ENCODE measurements at regions not wholly inside any gene's neighbourhood (a gene's known extent, or its start where the extent isn't known, plus 50 kb on each side); places are given as distances from the start of the nearest gene placed in this dataset.
"Not testable (repeated sequence)": the region's sequence is repeated elsewhere in the genome, so short reads cannot be mapped to it uniquely, and the experiment has no call there.

DNA sequence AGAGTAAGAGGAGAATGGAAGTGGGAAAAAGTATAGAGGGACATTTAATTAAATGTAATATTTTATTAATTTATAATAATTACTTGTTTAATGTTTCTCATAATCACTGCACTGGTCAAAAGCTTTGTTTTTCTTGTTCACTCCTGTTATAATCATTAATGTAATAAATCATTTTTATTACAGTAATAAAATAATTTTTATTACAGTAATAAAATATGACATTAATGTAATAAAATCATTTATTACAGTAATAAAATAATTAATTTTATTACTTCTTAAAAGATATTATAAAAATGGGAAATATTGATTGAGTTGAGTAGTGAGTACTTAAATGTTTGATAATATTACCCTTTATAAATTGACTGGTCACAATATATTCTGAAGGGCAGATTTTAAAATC, 181.1 kb upstream of the SOX2 start:
- DNase-seq: no peak

DNA sequence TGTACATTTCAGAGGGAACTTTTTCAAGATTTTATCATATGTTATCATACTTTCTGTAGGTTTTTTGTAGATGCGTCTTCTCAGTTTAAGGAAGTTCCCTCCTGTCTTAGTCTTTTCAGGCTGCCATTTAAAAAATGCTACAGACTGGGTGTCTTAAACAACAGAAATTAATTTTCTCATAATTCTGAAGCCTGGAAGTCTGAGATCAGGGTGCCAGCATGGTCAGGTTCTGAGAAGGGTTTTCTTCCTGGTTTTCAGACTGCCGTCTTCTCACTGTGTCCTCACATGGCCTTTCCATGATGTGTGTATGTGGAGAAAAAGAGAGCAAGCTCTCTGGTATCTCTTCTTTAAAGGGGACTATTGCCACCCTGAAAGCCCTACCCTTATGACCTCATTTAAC, 189.9 kb upstream of the SOX2 start:
- no peak for DNase-seq

DNA sequence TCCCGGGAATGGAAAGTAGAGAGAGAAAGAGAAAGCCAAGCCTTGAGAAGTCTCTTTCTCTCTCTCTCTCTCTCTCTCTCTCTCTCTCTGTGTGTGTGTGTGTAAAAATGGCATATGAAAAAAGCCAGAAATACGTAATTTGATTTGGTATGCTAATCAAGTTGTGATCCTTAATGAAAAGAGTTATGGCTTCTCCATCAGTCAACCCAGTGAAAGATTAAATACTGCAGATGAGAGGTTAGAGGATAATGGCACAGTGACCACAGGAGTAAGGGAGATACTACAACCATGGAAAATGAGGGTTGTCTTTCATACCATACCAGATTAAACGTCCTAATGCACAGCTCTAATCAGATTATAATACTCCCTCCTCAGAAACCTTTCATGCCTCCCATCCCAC, 193.5 kb upstream of the SOX2 start:
- DNase-seq: no peak

DNA sequence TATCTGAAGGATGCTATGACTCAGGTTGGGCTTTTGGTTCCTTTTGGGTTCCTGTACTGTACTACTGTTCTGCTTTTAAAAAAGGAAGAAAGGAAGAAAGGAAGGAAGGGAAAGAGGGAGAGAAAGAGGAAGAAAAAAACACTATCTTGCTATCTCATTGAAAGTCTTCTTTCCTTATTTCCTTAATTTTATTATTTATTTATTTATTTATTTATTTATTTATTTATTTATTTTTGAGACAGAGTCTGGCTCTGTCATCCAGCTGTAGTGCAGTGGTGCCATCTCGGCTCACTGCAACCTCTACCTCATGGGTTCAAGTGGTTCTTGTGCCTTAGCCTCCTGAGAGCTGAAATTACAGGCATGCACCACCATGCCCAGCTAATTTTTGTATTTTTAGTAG, 198.9 kb upstream of the SOX2 start:
- DNase-seq: no peak

DNA sequence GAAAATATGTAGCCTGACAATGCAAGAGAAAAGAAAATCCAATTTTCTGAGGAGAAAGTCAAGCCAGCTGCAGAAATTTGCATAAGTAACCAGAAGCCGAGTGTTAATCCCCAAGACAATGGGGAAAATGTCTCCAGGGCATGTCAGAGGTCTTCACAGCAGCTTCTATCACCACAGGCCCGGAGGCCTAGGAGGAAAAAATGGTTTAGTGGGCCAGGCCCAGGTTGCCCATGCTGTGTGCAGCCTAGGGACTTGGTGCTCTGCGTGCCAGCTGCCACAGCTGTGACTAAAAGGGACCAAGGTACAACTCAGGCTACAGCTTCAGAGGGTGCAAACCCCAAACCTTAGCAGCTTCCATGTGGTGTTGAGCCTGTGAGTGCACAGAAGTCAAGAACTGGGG, 201.2 kb upstream of the SOX2 start:
- no peak for DNase-seq

DNA sequence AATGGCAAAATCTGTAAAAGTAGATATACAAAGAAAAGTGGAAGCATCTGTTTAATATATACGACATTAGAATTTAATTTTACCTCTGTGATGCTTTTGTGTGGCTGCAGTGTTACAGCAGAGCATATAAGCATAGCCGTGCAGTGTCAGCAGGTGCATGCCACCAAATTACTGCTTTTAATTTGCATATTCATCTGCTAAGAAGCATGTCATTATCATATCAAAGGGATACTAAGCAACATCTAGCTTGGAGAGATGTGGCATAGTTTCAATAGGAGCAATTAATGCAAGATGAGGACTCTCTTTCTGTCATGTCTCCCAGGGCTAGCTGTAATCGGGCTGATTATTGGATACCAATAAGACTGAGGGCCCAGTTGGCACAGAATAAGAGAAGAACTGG, 214.4 kb upstream of the SOX2 start:
- DNase-seq: no peak

DNA sequence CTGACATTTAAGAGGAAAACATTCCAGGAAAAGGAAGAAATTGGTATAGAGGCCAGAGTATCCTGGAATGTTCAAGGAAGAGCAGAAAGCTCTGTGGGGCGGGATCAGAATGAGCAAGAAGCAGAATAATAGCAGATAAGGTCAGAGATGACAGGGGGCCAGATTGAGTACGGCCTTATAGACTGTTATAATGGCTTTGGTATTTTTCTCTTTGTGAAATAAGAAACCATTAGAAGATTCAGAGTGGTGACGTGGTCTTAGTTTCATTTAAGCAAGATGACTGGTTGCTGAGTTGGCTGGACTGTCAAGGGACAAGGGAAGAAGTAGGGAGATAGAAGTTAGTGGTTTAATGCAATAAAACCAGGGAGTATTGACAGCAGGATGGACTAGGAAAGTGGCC, 218.3 kb upstream of the SOX2 start:
- DNase-seq: no peak

DNA sequence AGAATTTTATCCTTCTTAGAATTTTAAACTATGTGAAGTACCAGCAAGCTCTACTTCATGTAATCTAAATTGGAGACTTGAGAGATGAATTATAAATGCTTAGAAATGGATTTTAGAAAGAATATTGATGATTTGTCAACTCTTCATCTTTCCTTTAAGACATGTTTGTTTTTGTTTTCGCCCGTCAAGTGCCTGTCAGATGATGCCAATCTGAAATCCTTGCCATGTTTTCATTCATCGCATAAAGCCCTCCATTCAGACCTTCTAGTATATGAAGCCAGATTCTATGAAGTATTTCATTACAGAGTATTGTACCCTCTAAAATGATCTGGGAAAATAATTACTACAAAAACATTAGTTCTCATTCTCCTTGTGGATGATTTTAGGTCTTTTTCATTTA, 223.2 kb upstream of the SOX2 start:
- DNase-seq: no peak

DNA sequence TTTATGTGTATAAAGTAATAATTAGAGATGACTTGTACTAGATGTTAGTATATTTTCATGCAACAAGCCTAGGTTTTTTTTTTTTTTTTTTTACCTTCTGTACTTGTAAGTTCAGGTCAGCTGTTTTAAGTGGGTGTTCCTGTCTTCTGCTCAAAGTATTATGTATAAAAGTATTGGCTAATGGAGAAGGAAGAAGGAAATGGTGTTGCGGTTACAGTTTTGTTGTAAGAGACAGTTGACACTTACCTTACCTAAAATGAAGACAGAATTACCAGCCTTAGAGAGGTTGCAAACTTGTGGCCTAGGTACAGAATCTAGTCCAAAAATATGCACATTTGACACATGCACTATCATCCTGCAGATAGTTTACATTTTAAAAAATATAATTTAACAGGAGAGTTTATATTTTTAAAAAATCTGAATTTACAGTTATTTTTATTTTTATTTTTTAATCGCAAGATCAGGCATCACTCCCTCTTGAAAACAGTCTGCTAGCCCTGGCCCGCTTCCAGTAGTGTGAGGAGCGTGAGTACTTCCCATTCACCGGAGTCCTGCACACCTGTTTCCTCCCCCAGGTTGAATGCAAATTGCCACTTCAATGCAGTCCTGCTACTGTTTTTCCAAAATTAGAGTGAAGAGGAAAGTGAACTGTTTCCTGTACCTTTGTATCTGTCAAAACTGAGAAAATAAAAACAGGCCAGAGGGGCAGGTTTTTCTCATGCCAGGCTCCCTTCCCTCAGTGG, 224.3 kb upstream of the SOX2 start:
- DNase-seq: no peak

DNA sequence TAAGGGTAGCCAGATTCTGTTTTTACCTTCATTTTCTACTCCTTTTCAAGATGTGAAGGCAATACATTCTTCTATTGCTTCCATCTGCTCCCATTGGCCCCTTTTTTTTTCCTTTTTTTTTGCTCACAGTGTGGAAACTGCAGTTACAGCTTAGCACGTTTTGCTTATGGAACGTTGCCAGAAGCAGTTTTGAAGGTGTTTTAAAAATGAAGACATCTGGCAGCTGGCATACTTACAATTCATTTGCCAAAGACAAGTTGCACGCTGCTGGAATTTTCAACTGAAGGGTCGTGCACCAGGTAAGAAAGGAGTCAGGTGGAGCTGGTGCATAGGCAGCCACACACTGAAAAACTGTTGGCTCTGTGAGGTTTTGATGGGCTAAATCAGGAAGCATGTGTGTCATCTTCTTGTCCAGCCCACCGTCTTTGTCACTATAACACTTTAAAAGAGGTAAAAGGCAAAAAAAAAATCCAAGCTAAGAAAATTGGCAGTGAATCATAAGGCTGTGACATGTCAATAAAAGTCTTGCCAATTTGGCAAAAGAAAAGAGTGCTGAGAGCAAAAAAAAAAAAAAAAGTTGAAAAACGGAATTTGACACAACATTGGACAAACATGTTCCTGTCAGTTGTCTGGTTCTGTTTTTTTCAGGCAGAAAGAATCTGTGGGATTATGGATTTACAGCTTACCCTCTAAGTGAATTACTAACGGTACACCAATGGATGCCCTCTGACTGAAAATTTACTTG, 225.4 kb upstream of the SOX2 start:
- no peak for DNase-seq

DNA sequence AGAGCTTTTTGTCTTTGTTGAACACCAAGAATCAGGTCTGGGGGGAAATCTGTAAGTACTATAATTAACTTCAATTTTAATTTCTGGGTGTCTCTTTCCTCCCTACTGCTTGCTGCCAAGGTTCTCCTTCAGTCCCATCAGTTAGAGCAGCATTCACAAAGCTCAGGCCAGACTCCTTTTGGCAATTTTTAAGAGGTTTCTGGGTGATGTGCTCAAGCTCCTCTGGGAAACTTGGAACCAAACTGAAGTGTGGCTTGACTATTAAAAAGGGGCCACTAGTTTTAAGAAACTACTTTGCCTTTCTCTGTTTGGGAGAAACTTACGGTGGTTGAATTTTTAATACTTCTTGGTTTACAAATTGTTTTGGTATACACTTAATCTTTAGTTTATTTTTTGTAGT, 227.7 kb upstream of the SOX2 start:
- no peak for DNase-seq

DNA sequence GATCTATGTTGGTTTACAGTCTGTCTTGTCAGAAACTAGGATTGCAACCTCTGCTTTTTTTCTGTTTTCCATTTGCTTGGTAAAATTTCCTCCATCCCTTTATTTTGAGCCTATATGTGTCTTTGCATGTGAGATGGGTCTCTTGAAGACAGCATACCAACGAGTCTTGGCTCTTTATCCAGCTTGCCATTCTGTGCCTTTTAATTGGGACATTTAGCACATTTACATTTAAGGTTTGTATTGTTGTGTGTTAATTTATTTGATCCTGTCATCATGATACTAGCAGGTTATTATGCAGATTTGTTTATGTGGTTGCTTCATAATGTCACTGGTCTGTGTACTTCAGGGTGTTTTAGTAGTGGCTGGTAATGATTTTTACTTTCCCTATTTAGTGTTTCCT, 236.6 kb upstream of the SOX2 start:
- not testable (repeated sequence) for DNase-seq

DNA sequence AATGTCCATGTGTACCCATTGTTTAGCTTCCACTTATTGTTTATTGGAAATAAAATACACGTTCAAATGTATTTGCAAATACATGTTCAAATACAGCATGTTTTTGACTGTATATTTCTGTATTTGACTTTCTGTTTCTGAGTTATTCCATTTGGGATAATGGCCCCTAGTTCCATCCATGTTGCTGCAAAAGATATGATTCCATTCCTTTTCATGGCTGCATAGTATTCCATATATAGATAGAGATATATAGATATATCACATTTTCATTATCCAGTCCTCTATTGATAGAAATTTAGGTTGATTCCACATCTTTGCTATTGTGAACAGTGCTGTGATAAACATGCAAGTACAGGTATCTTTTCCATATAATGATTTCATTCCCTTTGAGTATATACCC, 241.4 kb upstream of the SOX2 start:
- no peak for DNase-seq

DNA sequence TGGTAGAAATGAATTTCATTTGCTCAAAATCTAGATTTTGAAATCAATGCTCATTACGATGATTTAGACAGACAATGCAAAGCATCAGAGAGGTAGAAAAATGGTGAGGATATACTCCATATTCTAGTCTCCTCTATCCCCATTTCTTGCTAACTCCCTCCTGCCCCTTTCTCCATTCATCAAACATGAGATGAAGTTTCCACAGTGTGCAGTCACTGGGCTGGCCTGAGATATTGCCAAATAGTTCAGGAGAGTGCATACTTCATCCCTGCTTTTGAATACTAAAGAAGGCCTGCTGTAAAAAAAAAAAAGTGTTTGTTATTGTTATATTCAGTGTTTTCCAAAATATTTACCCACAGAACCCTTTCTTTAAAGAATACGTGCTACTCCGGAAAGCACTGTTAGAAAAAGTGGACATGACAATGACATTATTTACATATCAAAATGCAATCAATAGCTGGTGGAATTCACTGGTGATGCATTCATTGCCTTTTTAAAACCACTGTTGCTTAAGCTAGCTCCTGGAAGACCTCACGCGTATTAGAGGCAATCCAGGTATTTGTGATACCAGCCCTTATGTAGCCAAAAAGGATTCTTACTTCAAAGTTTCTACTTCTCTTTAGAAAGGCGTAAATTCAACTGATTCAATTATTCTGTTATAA, 247.6 kb upstream of the SOX2 start:
- DNase-seq: no peak

DNA sequence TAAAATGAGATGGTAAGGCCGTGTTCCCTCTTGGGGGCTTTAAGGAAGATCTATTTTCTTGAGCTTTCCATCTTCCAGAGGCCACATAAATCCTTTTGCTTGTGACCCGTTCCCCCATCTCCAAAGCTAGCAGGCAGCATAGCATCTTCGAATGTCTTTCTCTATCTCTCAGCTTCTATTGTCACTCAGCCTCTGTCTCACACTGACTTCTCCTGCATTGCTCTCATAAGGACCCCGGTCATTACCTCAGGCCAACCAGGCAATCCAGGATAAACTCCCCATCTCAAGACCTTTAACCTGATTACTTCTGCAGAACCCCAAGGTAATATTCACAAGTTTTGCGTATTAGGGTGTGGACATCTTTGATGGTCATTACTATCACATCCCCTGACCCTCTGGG, 250.3 kb upstream of the SOX2 start:
- no peak for DNase-seq

DNA sequence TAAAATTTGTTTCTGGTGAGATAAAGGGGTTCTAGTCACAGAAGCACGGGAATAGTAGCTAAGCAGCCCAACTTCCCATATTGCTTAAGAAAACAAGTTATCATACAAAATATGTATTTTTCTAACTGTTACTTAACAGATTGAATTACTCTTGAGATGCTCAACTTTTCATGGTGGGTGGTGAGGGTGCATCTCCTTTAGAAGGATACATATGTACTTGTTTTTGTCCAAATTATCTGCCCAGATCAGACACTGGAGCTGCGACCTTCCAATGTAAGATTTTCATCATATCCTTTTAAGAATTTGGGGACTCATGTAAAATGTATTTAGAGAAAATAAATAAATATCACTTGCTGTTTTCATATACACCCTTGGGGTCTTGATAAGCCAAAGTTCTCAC, 252.2 kb upstream of the SOX2 start:
- no peak for DNase-seq

DNA sequence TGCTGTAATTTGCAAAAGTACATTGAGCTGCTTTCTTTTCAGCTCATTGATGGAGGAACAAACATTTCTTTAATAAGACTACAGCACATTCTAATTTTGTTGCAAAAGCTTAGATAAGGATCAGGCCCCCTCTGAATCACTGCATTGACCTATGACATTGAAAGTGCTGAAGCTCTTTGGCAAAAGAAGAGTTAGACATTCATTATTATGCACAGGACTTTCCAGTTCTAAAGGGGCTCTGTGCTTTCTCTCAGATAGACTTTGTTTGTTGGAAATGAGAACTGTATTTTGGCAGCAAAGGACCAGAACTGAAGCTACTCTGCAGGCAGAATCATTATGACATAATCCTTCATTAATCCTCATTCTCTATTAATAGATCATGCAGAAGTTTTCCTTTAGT, 252.9 kb upstream of the SOX2 start:
- no peak for DNase-seq

DNA sequence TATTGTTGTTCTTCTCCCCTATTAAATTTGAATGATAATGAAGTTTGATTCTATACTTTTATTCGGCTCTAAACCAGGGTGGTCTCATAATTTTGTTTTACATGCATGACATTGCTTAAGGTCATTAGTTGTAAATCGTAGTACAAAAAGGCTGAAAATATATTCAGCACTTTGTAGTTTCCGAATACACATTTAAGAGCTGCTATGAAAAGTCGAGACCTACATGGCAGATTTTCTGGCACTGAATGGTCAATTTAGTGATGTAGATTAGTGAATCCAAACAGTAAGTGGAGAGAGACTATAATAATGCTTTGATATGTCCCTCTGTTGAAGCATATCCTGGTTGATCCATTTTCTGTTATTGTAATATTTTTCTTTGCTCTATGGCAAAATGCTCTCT, 254.0 kb upstream of the SOX2 start:
- no peak for DNase-seq

DNA sequence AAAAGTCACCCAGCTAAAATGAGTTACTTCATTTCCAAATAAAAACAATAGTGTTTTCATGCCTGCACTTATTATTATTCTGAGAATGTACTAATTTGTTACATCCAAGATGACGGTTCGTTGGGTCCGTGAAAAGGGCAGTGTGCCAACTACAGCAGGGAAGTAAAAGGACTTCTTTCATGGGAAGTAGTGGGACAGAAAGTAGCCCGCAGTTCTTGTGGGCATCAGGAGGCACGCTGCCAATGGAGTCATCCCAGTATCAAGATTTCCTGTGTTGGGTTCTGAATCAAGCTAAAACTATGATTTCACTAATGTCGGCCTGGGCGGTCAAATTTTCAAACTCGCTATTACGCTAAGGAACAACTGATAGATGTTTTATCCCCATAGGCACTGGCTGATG, 254.5 kb upstream of the SOX2 start:
- no peak for DNase-seq

DNA sequence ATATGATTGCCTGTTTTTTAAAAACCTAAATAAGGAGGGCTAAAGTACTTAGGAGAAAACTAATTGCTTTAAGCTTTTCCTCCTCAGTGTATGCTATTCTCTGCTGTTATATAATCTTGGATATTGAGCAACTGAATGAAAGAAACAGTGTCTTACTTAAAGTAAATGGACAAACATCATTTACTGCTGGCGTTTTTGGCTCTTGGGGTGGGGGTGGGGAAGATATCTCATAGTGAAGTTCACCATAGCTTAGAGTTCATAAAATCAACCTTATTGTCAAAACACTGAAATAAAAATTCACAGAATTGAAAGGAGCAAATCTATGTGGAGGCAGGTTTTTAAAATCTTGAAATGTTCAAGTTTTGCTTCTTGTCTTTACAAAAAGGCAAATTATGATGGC, 256.4 kb upstream of the SOX2 start:
- no peak for DNase-seq

DNA sequence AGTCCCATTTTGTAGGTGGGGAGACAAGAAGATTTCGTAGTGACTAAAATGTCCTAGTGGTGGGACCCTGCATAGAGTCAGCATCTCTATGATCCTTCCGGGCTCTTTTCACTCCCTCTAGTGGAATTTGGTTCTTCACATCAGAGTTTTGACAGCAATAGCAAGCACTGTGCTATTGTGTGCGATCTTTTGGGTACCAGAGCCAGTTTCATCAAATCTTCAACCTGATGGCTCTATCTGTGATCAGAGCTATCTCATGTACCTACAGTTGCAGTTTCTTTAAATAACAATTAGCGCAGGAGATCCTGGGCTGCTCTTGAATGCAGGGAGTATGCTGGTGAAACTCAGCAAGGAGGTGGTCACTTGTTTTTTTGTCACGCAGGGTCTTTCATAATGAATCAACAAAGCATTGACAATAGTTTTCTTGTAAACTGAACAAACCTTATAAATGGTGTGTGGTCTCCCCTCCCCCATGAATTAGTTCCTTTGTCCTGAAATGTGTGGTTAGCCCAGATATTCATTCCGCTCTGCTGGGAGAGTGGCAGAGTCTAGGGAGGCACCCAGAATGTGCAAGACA, 257.2 kb upstream of the SOX2 start:
- no peak for DNase-seq

DNA sequence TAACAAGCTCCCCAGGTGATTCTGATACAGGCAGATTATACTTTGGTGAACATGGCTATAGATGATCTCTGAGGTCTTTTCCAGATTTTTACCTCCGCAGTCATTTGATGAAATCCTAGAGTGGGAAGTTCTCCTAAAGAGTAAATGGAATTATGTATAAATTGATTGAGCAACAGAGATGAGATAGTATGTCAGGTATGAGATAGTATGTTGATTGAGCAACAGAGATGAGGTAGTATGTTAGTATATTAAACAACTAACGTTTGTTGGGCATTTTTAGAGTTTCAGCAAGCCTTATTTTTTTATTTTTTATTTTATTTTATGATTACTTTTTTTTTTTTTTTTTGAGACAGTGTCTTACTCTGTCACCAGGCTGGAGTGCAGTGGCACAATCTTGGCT, 265.0 kb upstream of the SOX2 start:
- DNase-seq: no peak

DNA sequence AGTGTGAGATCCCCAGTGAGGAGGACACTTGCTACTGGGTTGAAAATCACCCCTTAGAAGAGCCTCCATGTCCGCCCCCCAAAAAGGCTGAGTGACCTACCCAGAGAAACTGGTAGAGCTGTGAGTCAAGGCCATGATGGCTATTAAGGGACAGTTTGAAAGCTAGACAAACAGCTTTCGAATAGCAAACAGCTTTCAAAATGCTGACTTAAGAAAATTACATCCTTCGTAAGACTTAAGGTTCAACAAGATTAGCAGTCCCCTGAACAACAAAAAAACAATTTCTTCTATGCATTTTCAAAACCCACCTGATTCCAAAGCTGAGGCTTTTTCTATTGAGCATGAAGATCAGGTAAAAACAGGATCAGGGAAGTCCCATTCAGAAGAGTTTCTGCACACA, 269.7 kb upstream of the SOX2 start:
- no peak for DNase-seq

DNA sequence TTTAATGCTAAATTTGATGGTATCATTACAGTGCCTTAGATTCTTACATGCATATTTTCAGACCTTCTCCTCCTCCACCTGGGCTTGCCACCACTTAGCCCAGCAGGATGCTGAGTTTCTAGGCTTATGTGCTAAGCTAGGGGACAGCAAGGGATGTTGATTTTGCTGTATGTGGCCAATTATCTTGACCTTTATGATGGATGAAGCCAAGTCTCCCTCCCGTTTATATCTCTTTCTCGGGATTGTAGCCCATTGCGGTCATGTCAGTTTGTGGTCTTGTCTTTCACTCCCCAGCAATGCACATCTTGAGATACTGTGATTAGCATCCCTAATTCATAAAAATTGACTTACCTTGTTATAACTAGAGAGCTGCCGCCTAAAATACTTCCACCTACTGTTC, 278.7 kb upstream of the SOX2 start:
- DNase-seq: no peak

Measured in inflammatory macrophage treated with lipopolysaccharide for 1 hour (primary cell).